Kidney (tissue), 13 donors: ENCODE measurements at regions not wholly inside any gene's neighbourhood (a gene's known extent, or its start where the extent isn't known, plus 50 kb on each side); places are given as distances from the start of the nearest gene placed in this dataset.

ENCODE experiments used
- DNase-seq, 5 donors: peaks; one replicate each; pipeline ENCODE4 v3.0.0-alpha.2; 2013 to 2020
- FAIRE-seq: peaks from 2 replicates; lab custom pipeline; 2012; peaks lifted over from hg19 to GRCh38; lab: Jason Lieb, UNC
- H3K27ac ChIP-seq, 2 donors: one replicate each; pipeline ENCODE4 v1.7.0; 2013; ENCODE audit warnings: low read depth in 2 of 2, low read length in 2 of 2, inconsistent platforms in 1 of 2
- H3K27me3 ChIP-seq: one replicate; pipeline ENCODE4 v1.7.1; 2013; ENCODE audit warnings: low read length, inconsistent platforms; ENCODE audit not compliant: control insufficient read depth, insufficient read depth
- H3K36me3 ChIP-seq, 3 donors: one replicate each; pipeline versions ENCODE4 v1.7.0 to v1.7.1; 2013; ENCODE audit warnings: low read length in 3 of 3, control low read depth in 1 of 3, inconsistent platforms in 1 of 3; ENCODE audit not compliant: insufficient read depth in 3 of 3, control insufficient read depth in 2 of 3
- H3K4me1 ChIP-seq, 3 donors: one replicate each; pipeline versions ENCODE4 v1.7.0 to v1.7.1; 2013; ENCODE audit warnings: low read length in 3 of 3, inconsistent platforms in 1 of 3, low read depth in 1 of 3; ENCODE audit not compliant: control insufficient read depth in 2 of 3, insufficient read depth in 2 of 3
- H3K4me3 ChIP-seq, 3 donors: one replicate each; pipeline versions ENCODE4 v1.7.0 to v1.8.1; 2013; ENCODE audit warnings: low read length in 3 of 3, control low read depth in 1 of 3, inconsistent platforms in 1 of 3
- H3K9ac ChIP-seq, 3 donors: one replicate each; pipeline versions ENCODE4 v1.7.0 to v1.7.1; 2013; ENCODE audit warnings: low read length in 3 of 3, control low read depth in 1 of 3, inconsistent platforms in 1 of 3
- H3K9me3 ChIP-seq, 3 donors: one replicate each; pipeline versions ENCODE4 v1.7.0 to v1.7.1; 2013; ENCODE audit warnings: low read length in 3 of 3, control low read depth in 1 of 3, inconsistent platforms in 1 of 3; ENCODE audit not compliant: control insufficient read depth in 2 of 3, insufficient read depth in 1 of 3
- CTCF ChIP-seq: IDR thresholded peaks from 3 replicates; pipeline ENCODE4 v1.5.1; 2012; ENCODE audit warnings: mild to moderate bottlenecking, moderate library complexity, borderline replicate concordance; ENCODE audit not compliant: insufficient read depth; ENCODE audit errors: extremely low read depth
- intact Hi-C: fragments of 100-400 bp; cut with DNase I; formaldehyde crosslinking; loops from one replicate; pipeline ENCODE4 v1.11.1; 2022
- donor health status: control.
- donor health status: control.
- donor health status: control.
- donor health status: control.
- donor health status: control.
- donor health status: DM: yes; HTN: yes; CAD: no.
- donor health status: Normal renal cell carcinoma (clear cell type).

GRCh38 chr9:120303519-120303918, 276.4 kb downstream of the CDK5RAP2 start:
- Histone ChIP-seq H3K4me1 (no peaks in the 10 kb centered on the region), H3K36me3 (no peaks in the 10 kb centered on the region), H3K27ac (no peak overlapping the region), H3K27me3 (no peaks in the 10 kb centered on the region), H3K9ac (no peak overlapping the region), H3K9me3 (no peaks in the 10 kb centered on the region), H3K4me3 (no peak overlapping the region)
- FAIRE-seq (no peak), DNase-seq (no peak)
- intact Hi-C loops, result no loop called here
- TF ChIP-seq CTCF, result no peak

- no peak for FAIRE-seq
- intact Hi-C loops, result no loop called here
- no peaks in the 10 kb centered on the region for H3K27me3 ChIP-seq
- TF ChIP-seq CTCF, result no peak
- H3K4me3 ChIP-seq, result no peak overlapping the region
- H3K36me3 ChIP-seq, result no peaks in the 10 kb centered on the region
- no peak overlapping the region for H3K27ac ChIP-seq
- no peaks in the 10 kb centered on the region for H3K9me3 ChIP-seq
- H3K4me1 ChIP-seq, result no peaks in the 10 kb centered on the region
- DNase-seq, result no peak
- no peak overlapping the region for H3K9ac ChIP-seq
These were observed 280.2 kb downstream of the CDK5RAP2 start for GRCh38 chr9:120299785-120300184.

- Histone ChIP-seq H3K4me1 (no peaks in the 10 kb centered on the region), H3K27ac (no peak overlapping the region), H3K9me3 (no peaks in the 10 kb centered on the region), H3K4me3 (no peak overlapping the region), H3K27me3 (no peaks in the 10 kb centered on the region), H3K9ac (no peak overlapping the region), H3K36me3 (no peaks in the 10 kb centered on the region)
- intact Hi-C loops, result no loop called here
- DNase-seq (no peak), FAIRE-seq (no peak)
- no peak for TF ChIP-seq CTCF
These were observed 286.0 kb downstream of the CDK5RAP2 start for GRCh38 chr9:120294003-120294402.

- no peaks in the 10 kb centered on the region for H3K4me1 ChIP-seq
- DNase-seq, result no peak
- no peak for TF ChIP-seq CTCF
- H3K27ac ChIP-seq, result no peak overlapping the region
- no peak overlapping the region for H3K4me3 ChIP-seq
- no peak for FAIRE-seq
- intact Hi-C loops, result no loop called here
- no peak overlapping the region for H3K9ac ChIP-seq
- no peaks in the 10 kb centered on the region for H3K36me3 ChIP-seq
- no peaks in the 10 kb centered on the region for H3K9me3 ChIP-seq
- H3K27me3 ChIP-seq, result no peaks in the 10 kb centered on the region
These were observed 287.4 kb downstream of the CDK5RAP2 start for GRCh38 chr9:120292606-120293005.
